Pancreas (tissue), 10 donors: ENCODE measurements at regions not wholly inside any gene's neighbourhood (a gene's known extent, or its start where the extent isn't known, plus 50 kb on each side); places are given as distances from the start of the nearest gene placed in this dataset.
"Not testable (repeated sequence)": the region's sequence is repeated elsewhere in the genome, so short reads cannot be mapped to it uniquely, and the experiment has no call there.

Experiments
- ATAC-seq, 4 donors: fragments of 200-7000 bp; cut with Tn5 transposase; one replicate each; pipeline versions ENCODE4 v1.8.0 to v1.9.1; 2020; ENCODE audit warnings: mild to moderate bottlenecking in 4 of 4, moderate library complexity in 4 of 4
- DNase-seq, 6 donors: peaks; one replicate each; pipeline ENCODE4 v3.0.0-alpha.2; 2020
- FAIRE-seq: peaks from 2 replicates; lab custom pipeline; 2012; peaks lifted over from hg19 to GRCh38; lab: Jason Lieb, UNC
- H3K27ac ChIP-seq, 4 donors: fragments of 200-600 bp; sonication (generic); 1 replicate in 3 of 4; 2 replicates in 1 of 4; pipeline versions ENCODE4 v1.5.0 to v1.8.0; 2020
- H3K27me3 ChIP-seq, 4 donors: fragments of 200-600 bp; one replicate each; pipeline ENCODE4 v1.8.0; 2021
- H3K36me3 ChIP-seq, 3 donors: fragments of 200-600 bp; sonication (generic) in 1 of 3; one replicate each; pipeline versions ENCODE4 v1.5.0 to v1.8.0; 2020 to 2021
- H3K4me1 ChIP-seq, 3 donors: fragments of 200-600 bp; one replicate each; pipeline ENCODE4 v1.8.0; 2021
- H3K4me3 ChIP-seq, 4 donors: fragments of 200-600 bp; sonication (generic) in 2 of 4; one replicate each; pipeline versions ENCODE4 v1.5.0 to v1.8.0; 2020 to 2021
- H3K9me3 ChIP-seq, 4 donors: fragments of 200-600 bp; one replicate each; pipeline ENCODE4 v1.8.0; 2021
- WGBS, 2 donors: extraction: QIAGEN DNeasy Blood & Tissue Kit; methylation state at CpG; one replicate each; pipeline ENCODE4 v1.1.7; 2013; 5-methylcytosine and 5-hydroxymethylcytosine counted together
- intact Hi-C, 3 donors: fragments of 100-400 bp; cut with DNase I; formaldehyde crosslinking; loops; one replicate each; pipeline versions ENCODE4 v1.11.1 to v1.14.2; 2022
- donor health status: healthy with polysubstance abuse.
- donor health status: DM: no; HTN: no; CAD: no; lungs with moderate emphysema.
- donor health status: DM: no; HTN: no; CAD: no.
- donor health status: control.
- donor health status: control.
- donor health status: Bipolar disorder and iron deficiency.
- donor health status: DM: yes; HTN: yes; CAD: no.
- donor health status: DM: no; HTN: no; CAD: no.
- donor health status: DM: no; HTN: no; CAD: no.
- donor health status: DM: yes; HTN: yes; CAD: no.

- H3K27ac ChIP-seq, H3K27me3 ChIP-seq, H3K36me3 ChIP-seq, H3K4me3 ChIP-seq, intact Hi-C loops, H3K9me3 ChIP-seq, H3K4me1 ChIP-seq, ATAC-seq, FAIRE-seq: not testable (repeated sequence)
- 68 to 79% methylated on average over 3 of the region's 7 CpGs for WGBS, 2 donors
- peak in 3 of 6 donors; percentile 23 to 80 (median 56) for DNase-seq
Measured at GRCh38 chr2:91565689-91566430, 2874.4 kb downstream of the RPIA start.

DNA sequence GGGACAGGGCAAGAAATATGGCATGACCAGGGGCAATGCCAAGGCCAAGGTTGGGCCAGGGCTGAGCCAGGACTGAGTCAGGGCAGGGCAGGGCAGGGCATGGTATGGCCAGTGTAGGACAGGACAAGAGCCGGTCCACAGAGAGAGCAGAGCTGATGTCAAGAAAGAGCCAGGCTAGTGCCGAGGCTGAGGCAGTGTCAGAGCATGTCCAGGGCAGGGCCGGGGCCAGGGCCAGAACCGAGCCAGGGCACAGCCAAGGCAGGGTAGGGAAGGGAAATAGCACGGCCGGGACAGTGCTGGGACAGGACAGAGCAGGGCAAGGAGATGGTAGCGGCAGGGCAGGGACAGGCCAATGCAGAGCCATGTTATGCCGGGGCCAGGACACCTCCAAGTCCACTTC is 2875.1 kb downstream of the RPIA start:
- peak in 1 of 6 donors; percentile 49 for DNase-seq
- H3K36me3 ChIP-seq, ATAC-seq, FAIRE-seq, H3K4me1 ChIP-seq, intact Hi-C loops, H3K9me3 ChIP-seq, H3K27ac ChIP-seq, H3K27me3 ChIP-seq, H3K4me3 ChIP-seq: not testable (repeated sequence)
- WGBS, 2 donors = 79 to 81% methylated on average over 7 to 8 of the region's 8 CpGs

GRCh38 chr2:91567546-91568335 is 2876.3 kb downstream of the RPIA start:
- H3K4me3 ChIP-seq, intact Hi-C loops, H3K27me3 ChIP-seq, H3K9me3 ChIP-seq, H3K4me1 ChIP-seq, H3K27ac ChIP-seq, FAIRE-seq, ATAC-seq, H3K36me3 ChIP-seq: not testable (repeated sequence)
- 71 to 86% methylated on average over 14 to 15 of the region's 18 CpGs for WGBS, 2 donors
- peak in 1 of 6 donors; percentile 65 for DNase-seq

GRCh38 chr2:91568391-91569338 is 2877.2 kb downstream of the RPIA start:
- H3K36me3 ChIP-seq, ATAC-seq, H3K4me1 ChIP-seq, H3K27me3 ChIP-seq, intact Hi-C loops, H3K9me3 ChIP-seq, H3K4me3 ChIP-seq, FAIRE-seq, H3K27ac ChIP-seq: not testable (repeated sequence)
- 59 to 61% methylated on average over 16 to 22 of the region's 25 CpGs for WGBS, 2 donors
- peak in 1 of 6 donors; percentile 53 for DNase-seq

DNA sequence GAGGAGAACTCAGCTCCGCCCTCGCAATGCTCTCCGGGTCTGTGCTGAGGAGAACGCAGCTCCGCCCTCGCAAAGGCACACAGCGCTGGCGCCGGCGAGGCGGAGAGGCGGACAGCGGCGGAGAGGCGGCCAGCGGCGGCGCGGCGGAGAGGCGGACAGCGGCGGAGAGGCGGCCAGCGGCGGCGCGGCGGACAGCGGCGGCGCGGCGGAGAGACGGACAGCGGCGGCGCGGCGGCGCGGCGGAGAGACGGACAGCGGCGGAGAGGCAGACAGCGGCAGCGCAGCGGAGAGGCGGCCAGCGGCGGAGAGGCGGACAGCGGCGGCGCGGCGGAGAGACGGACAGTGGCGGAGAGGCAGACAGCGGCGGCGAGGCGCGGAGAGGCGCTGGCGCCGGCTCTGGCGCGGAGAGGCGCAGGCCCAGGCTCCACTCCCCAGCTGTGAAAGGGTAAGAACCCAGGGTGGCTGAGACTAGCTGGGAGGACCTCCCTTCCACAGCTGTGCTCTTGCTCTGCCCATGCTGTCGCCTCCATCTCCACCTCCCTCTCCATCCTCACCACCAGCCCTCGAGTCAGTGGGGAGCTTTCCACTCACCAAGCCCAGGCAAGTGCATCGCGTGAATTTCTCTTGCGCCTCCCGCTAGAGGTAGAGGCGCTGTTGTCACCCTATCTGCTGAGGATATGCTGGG is 2879.9 kb downstream of the RPIA start:
- H3K36me3 ChIP-seq, intact Hi-C loops, H3K27ac ChIP-seq, H3K4me1 ChIP-seq, H3K27me3 ChIP-seq, H3K9me3 ChIP-seq, FAIRE-seq: not testable (repeated sequence)
- DNase-seq = peak in 3 of 6 donors; percentile 53 to 78 (median 65)
- H3K4me3 ChIP-seq = peak overlapping the region in 1 of 4 donors; percentile 38
- ATAC-seq = peak in 3 of 4 donors; percentile 18 to 45 (median 25)
- 36 to 87% methylated on average over 72 to 78 of the region's 78 CpGs for WGBS, 2 donors

DNA sequence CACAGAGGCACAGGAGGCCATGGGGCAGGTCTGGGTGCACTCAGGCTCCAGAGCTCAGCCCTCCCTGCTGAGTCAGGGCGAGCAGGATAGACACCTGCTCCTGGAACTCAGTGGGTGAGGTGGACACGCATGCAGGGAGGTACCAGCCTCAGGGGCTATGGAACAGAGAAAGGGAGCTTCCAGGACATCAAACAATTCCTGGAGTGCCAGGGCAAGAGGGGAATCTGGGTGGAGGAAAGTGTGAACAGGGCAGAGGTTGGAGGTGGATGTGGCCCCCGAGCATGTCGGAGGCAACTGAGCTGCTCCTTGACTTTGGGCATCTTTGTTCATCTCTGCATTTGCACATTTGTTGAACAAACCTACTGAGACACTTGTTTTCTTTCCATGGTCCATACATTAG is 2881.5 kb downstream of the RPIA start:
- not testable (repeated sequence) for ATAC-seq

GRCh38 chr2:91573755-91574154 is 2882.3 kb downstream of the RPIA start:
- FAIRE-seq, H3K9me3 ChIP-seq, DNase-seq, H3K4me3 ChIP-seq, H3K27me3 ChIP-seq, H3K4me1 ChIP-seq, ATAC-seq, intact Hi-C loops, H3K27ac ChIP-seq, H3K36me3 ChIP-seq: not testable (repeated sequence)
- WGBS, 2 donors = 51 to 68% methylated on average over 2 of the region's 4 CpGs

More for the DNA sequence above, 2881.5 kb downstream of the RPIA start:
- FAIRE-seq, H3K27me3 ChIP-seq, H3K36me3 ChIP-seq, intact Hi-C loops, DNase-seq, H3K4me3 ChIP-seq, H3K4me1 ChIP-seq, H3K9me3 ChIP-seq, H3K27ac ChIP-seq: not testable (repeated sequence)
- WGBS, 2 donors = 46 to 69% methylated on average over 4 of the region's 4 CpGs

- intact Hi-C loops, H3K9me3 ChIP-seq, H3K4me1 ChIP-seq, DNase-seq, ATAC-seq, H3K27me3 ChIP-seq, H3K27ac ChIP-seq, H3K4me3 ChIP-seq, FAIRE-seq, H3K36me3 ChIP-seq: not testable (repeated sequence)
- 43 to 53% methylated on average over 5 to 6 of the region's 8 CpGs for WGBS, 2 donors
Measured at GRCh38 chr2:91574255-91574654, 2882.8 kb downstream of the RPIA start.

DNA sequence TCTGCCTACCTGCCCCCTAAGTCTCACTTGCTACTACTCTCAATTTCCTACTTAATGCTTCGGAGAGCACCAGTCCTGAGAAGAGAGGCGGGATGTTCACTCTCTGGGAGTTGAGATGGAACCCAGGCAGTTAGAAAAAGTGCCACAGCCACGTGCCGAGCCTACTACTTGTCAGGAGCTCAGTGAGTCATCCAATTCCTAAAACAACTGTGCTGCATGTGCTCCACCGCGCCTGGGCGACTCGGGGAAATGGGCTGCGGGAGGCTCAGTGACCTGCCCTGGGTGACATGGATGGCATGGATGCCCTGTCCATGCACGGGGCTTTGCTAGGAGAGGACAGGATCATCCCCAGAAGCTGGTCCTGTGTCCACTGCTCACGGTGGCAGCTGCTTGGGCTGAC is 2884.2 kb downstream of the RPIA start:
- DNase-seq, H3K4me1 ChIP-seq, FAIRE-seq, H3K36me3 ChIP-seq, H3K27ac ChIP-seq, intact Hi-C loops, H3K4me3 ChIP-seq, H3K9me3 ChIP-seq, ATAC-seq, H3K27me3 ChIP-seq: not testable (repeated sequence)
- WGBS, 2 donors = 56 to 65% methylated on average over 11 of the region's 11 CpGs

- DNase-seq, H3K4me3 ChIP-seq, H3K4me1 ChIP-seq, H3K27ac ChIP-seq, H3K27me3 ChIP-seq, H3K9me3 ChIP-seq, H3K36me3 ChIP-seq, ATAC-seq, FAIRE-seq, intact Hi-C loops: not testable (repeated sequence)
- WGBS, 2 donors = 58 to 75% methylated on average over 6 of the region's 6 CpGs
Measured at GRCh38 chr2:91577406-91577805, 2885.9 kb downstream of the RPIA start.

GRCh38 chr2:91578678-91579077 is 2887.2 kb downstream of the RPIA start:
- DNase-seq, H3K9me3 ChIP-seq, intact Hi-C loops, H3K4me3 ChIP-seq, H3K27ac ChIP-seq, H3K27me3 ChIP-seq, ATAC-seq, H3K36me3 ChIP-seq, H3K4me1 ChIP-seq, FAIRE-seq: not testable (repeated sequence)
- WGBS, 2 donors = 34 to 48% methylated on average over 3 of the region's 3 CpGs
